ENCODE measurements at regions not wholly inside any gene's neighbourhood (a gene's known extent, or its start where the extent isn't known, plus 50 kb on each side); places are given as distances from the start of the nearest gene placed in this dataset.

DNA sequence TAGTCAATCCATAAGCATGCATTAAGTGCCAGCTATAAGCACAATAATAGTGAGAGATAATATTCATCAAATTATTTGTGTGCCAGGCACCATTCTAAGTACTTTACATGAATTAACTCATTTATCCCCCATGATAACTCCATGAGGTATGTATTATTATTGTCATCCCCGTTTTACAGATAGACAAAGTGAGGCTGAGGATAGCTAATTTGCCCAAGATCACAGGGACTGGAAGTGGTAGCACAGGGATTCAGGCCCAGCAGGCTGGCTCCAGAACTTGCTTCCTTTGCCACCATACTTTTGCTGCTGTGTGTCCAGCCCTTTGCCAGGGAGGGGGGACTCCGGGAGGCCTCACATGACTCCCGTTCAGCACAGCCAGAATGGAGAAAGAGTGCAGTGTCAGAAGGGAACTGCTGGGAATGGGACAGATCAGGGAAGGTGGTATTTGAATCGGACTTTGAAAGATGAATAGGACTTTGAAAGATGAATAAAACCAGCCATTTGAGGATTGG is 128.0 kb upstream of the PWP1 start:
- TF ChIP-seq, protein P1, sequence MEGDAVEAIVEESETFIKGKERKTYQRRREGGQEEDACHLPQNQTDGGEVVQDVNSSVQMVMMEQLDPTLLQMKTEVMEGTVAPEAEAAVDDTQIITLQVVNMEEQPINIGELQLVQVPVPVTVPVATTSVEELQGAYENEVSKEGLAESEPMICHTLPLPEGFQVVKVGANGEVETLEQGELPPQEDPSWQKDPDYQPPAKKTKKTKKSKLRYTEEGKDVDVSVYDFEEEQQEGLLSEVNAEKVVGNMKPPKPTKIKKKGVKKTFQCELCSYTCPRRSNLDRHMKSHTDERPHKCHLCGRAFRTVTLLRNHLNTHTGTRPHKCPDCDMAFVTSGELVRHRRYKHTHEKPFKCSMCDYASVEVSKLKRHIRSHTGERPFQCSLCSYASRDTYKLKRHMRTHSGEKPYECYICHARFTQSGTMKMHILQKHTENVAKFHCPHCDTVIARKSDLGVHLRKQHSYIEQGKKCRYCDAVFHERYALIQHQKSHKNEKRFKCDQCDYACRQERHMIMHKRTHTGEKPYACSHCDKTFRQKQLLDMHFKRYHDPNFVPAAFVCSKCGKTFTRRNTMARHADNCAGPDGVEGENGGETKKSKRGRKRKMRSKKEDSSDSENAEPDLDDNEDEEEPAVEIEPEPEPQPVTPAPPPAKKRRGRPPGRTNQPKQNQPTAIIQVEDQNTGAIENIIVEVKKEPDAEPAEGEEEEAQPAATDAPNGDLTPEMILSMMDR (tag by site-specific recombination; IDR thresholded peaks at IDR 0.05): no peak
- TF ChIP-seq MEIS1 (CRISPR knock-in tag; IDR thresholded peaks at IDR 0.05; ENCODE audit: borderline replicate concordance): no peak
- TF ChIP-seq, protein P2, sequence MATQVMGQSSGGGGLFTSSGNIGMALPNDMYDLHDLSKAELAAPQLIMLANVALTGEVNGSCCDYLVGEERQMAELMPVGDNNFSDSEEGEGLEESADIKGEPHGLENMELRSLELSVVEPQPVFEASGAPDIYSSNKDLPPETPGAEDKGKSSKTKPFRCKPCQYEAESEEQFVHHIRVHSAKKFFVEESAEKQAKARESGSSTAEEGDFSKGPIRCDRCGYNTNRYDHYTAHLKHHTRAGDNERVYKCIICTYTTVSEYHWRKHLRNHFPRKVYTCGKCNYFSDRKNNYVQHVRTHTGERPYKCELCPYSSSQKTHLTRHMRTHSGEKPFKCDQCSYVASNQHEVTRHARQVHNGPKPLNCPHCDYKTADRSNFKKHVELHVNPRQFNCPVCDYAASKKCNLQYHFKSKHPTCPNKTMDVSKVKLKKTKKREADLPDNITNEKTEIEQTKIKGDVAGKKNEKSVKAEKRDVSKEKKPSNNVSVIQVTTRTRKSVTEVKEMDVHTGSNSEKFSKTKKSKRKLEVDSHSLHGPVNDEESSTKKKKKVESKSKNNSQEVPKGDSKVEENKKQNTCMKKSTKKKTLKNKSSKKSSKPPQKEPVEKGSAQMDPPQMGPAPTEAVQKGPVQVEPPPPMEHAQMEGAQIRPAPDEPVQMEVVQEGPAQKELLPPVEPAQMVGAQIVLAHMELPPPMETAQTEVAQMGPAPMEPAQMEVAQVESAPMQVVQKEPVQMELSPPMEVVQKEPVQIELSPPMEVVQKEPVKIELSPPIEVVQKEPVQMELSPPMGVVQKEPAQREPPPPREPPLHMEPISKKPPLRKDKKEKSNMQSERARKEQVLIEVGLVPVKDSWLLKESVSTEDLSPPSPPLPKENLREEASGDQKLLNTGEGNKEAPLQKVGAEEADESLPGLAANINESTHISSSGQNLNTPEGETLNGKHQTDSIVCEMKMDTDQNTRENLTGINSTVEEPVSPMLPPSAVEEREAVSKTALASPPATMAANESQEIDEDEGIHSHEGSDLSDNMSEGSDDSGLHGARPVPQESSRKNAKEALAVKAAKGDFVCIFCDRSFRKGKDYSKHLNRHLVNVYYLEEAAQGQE (tag by site-specific recombination; IDR thresholded peaks at IDR 0.05): no peak
- no peak for TF ChIP-seq ZNF707 (tag by site-specific recombination; IDR thresholded peaks at IDR 0.05)
- TF ChIP-seq, protein P3, sequence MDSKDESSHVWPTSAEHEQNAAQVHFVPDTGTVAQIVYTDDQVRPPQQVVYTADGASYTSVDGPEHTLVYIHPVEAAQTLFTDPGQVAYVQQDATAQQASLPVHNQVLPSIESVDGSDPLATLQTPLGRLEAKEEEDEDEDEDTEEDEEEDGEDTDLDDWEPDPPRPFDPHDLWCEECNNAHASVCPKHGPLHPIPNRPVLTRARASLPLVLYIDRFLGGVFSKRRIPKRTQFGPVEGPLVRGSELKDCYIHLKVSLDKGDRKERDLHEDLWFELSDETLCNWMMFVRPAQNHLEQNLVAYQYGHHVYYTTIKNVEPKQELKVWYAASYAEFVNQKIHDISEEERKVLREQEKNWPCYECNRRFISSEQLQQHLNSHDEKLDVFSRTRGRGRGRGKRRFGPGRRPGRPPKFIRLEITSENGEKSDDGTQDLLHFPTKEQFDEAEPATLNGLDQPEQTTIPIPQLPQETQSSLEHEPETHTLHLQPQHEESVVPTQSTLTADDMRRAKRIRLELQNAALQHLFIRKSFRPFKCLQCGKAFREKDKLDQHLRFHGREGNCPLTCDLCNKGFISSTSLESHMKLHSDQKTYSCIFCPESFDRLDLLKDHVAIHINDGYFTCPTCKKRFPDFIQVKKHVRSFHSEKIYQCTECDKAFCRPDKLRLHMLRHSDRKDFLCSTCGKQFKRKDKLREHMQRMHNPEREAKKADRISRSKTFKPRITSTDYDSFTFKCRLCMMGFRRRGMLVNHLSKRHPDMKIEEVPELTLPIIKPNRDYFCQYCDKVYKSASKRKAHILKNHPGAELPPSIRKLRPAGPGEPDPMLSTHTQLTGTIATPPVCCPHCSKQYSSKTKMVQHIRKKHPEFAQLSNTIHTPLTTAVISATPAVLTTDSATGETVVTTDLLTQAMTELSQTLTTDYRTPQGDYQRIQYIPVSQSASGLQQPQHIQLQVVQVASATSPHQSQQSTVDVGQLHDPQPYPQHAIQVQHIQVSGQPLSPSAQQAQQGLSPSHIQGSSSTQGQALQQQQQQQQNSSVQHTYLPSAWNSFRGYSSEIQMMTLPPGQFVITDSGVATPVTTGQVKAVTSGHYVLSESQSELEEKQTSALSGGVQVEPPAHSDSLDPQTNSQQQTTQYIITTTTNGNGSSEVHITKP (tag by site-specific recombination; IDR thresholded peaks at IDR 0.05): no peak
- TF ChIP-seq ZNF654 (tag by site-specific recombination; IDR thresholded peaks at IDR 0.05; ENCODE audit: low read depth): no peak
- TF ChIP-seq, protein P4, sequence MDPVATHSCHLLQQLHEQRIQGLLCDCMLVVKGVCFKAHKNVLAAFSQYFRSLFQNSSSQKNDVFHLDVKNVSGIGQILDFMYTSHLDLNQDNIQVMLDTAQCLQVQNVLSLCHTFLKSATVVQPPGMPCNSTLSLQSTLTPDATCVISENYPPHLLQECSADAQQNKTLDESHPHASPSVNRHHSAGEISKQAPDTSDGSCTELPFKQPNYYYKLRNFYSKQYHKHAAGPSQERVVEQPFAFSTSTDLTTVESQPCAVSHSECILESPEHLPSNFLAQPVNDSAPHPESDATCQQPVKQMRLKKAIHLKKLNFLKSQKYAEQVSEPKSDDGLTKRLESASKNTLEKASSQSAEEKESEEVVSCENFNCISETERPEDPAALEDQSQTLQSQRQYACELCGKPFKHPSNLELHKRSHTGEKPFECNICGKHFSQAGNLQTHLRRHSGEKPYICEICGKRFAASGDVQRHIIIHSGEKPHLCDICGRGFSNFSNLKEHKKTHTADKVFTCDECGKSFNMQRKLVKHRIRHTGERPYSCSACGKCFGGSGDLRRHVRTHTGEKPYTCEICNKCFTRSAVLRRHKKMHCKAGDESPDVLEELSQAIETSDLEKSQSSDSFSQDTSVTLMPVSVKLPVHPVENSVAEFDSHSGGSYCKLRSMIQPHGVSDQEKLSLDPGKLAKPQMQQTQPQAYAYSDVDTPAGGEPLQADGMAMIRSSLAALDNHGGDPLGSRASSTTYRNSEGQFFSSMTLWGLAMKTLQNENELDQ (tag by site-specific recombination; IDR thresholded peaks at IDR 0.05; ENCODE audit: low read depth): no peak
- TF ChIP-seq ZBTB8A (tag by site-specific recombination; IDR thresholded peaks at IDR 0.05): no peak
- TF ChIP-seq ZBTB21 (tag by site-specific recombination; IDR thresholded peaks at IDR 0.05): no peak
- no peak for TF ChIP-seq MZF1 (tag by site-specific recombination; IDR thresholded peaks at IDR 0.05; ENCODE audit: borderline replicate concordance)
